ENCODE measurements at regions not wholly inside any gene's neighbourhood (a gene's known extent, or its start where the extent isn't known, plus 50 kb on each side); places are given as distances from the start of the nearest gene placed in this dataset.

- TF ChIP-seq POLR2A (IDR thresholded peaks at IDR 0.05; ENCODE audit: insufficient read depth in 1 of 2, low read depth in 2 of 2, low read length in 2 of 2) (no peak), HDAC2 (CRISPR knock-in tag; IDR thresholded peaks at IDR 0.05) (no peak), ZNF143 (CRISPR knock-in tag; IDR thresholded peaks at IDR 0.05) (no peak), ZNF367 (CRISPR knock-in tag; IDR thresholded peaks at IDR 0.05; ENCODE audit: borderline replicate concordance) (no peak), ZNF646 (CRISPR knock-in tag; IDR thresholded peaks at IDR 0.05) (no peak), SALL2 (CRISPR knock-in tag; IDR thresholded peaks at IDR 0.05) (no peak), IKZF4 (CRISPR knock-in tag; IDR thresholded peaks at IDR 0.05; ENCODE audit: borderline replicate concordance, low read depth, not compliant biosample characterization) (no peak), SIN3B (IDR thresholded peaks at IDR 0.05; ENCODE audit: low read length) (no peak), CTCF (CRISPR knock-in tag; IDR thresholded peaks at IDR 0.05) (no peak), ZNF354B (CRISPR knock-in tag; IDR thresholded peaks at IDR 0.05) (no peak)
Observed at GRCh38 chr9:115604831-115605483, 487.0 kb upstream of the TNC start.
